Brain microvascular endothelial cell (primary cell): ENCODE measurements at regions not wholly inside any gene's neighbourhood (a gene's known extent, or its start where the extent isn't known, plus 50 kb on each side); places are given as distances from the start of the nearest gene placed in this dataset.

Experiments used
- DNase-seq: peaks from one replicate; pipeline ENCODE4 v3.0.0-alpha.2; 2020
- H3K27ac ChIP-seq: fragments of 250-450 bp; sonication (Bioruptor Pico); 2 replicates; pipeline ENCODE4 v1.5.1; 2020; ENCODE audit warnings: mild to moderate bottlenecking, moderate library complexity
- H3K27me3 ChIP-seq: fragments of 250-450 bp; sonication (Bioruptor Pico); replicated peaks from 2 replicates; pipeline ENCODE4 v1.5.1; 2020; ENCODE audit warnings: mild to moderate bottlenecking
- H3K36me3 ChIP-seq: fragments of 250-450 bp; sonication (Bioruptor Pico); replicated peaks from 2 replicates; pipeline ENCODE4 v1.5.1; 2020; ENCODE audit warnings: mild to moderate bottlenecking
- H3K4me3 ChIP-seq: 2 replicates; pipeline ENCODE4 v1.5.1; 2011; ENCODE audit warnings: low read depth, mild to moderate bottlenecking, control low read depth, low read length, moderate library complexity
- in situ Hi-C: cut with HindIII; loops from 2 replicates; pipeline ENCODE4 v1.10.0; 2017; ENCODE audit warnings: low sequenced_read_pairs, low pct_ligation_motif_present
- TF ChIP-seq, protein P1 (sequence below): IDR thresholded peaks from 2 replicates; pipeline ENCODE4 v1.5.1; 2011; ENCODE audit warnings: low read depth, mild to moderate bottlenecking, moderate library complexity, low read length, control low read depth, inconsistent platforms; ENCODE audit errors: missing control alignments

DNA sequence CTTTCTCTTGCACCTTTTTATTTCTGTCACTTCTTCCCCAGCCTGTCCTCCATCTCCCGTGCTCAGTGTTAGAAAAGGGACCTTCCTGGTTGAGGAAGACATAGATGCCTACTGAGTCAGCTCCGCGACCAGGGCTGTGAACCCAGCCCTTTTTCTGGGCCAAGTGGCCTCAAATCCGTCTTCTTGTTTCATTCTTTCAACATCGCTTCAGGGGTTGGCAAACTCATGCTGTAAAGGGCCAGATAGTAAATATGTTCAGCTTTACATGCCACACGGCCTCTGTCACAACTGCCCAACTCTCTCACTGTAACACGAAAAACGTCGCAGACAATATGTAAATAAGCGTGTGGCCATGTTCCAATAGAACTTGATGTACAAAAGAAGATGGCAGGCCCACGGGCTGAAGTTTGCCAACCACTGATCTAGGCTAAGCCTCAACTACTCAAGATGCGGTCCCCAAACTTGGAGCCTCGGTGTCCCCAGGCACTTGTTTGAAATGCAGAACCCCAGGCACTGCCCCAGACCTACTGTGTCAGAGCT, 338.4 kb downstream of the MN1 start:
- Histone ChIP-seq H3K27ac (no peak overlapping the region), H3K4me3 (no peak overlapping the region), H3K27me3 (no peaks in the 10 kb centered on the region), H3K36me3 (no peaks in the 10 kb centered on the region)
- in situ Hi-C loops: no loop called here
- TF ChIP-seq, protein P1, sequence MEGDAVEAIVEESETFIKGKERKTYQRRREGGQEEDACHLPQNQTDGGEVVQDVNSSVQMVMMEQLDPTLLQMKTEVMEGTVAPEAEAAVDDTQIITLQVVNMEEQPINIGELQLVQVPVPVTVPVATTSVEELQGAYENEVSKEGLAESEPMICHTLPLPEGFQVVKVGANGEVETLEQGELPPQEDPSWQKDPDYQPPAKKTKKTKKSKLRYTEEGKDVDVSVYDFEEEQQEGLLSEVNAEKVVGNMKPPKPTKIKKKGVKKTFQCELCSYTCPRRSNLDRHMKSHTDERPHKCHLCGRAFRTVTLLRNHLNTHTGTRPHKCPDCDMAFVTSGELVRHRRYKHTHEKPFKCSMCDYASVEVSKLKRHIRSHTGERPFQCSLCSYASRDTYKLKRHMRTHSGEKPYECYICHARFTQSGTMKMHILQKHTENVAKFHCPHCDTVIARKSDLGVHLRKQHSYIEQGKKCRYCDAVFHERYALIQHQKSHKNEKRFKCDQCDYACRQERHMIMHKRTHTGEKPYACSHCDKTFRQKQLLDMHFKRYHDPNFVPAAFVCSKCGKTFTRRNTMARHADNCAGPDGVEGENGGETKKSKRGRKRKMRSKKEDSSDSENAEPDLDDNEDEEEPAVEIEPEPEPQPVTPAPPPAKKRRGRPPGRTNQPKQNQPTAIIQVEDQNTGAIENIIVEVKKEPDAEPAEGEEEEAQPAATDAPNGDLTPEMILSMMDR: no peak
- no peak for DNase-seq

DNA sequence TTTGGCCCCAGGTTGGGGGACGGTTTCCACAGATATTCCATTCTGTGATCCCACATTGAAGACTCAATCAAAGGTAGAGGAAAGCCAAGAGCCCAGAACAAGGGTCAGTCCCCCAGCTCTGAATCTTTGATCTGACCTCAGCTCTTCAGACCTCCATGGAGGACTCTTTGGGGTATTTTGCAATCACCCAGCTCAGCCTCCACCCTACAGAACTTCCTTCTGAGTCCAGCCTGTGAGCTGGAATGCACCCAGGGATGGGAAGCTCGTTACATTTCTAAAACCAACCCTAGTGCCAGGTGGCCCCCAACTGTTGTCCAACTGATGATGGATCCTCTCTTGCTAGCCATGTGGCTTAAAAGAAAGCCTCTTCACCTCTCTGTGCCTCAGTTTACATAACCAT, 335.3 kb downstream of the MN1 start:
- no peak overlapping the region for H3K27ac ChIP-seq
- DNase-seq: no peak
- in situ Hi-C loops: no loop called here
- no peaks in the 10 kb centered on the region for H3K27me3 ChIP-seq
- H3K36me3 ChIP-seq: no peaks in the 10 kb centered on the region
- TF ChIP-seq, protein P1: no peak
- no peak overlapping the region for H3K4me3 ChIP-seq

DNA sequence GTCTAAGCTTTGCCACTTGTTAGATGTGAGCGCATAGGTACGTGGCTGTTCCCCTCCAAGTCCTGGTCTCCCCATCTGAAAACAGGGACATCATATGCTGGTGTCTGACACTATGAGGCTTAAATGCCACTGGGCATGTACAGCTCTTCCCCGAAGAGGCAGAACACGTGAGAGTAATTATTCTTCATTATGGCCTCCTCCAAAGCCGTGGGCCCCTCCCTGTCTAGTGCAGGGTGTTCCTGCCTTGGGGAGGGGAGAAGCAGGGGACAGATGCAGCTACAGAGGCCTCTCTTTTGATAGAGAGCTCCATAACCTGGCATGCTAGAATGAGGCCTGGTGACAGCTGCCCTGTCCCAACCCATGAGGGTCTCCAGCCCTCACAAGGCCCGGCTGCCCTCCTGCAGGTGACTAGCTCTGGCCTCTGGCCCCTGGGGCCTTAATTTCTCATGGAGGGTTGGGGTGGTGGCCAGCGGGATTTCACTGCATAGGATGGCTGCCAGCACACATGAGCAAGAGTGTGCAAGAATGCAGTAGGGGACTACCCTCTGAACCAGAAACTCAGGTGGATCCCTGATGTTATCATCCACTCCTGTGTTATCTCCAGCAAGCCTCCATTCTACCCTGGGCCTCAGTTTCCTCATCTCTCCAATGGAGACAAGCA, 334.6 kb downstream of the MN1 start:
- no peak for DNase-seq
- TF ChIP-seq, protein P1: no peak
- Histone ChIP-seq H3K27me3 (no peaks in the 10 kb centered on the region), H3K36me3 (no peaks in the 10 kb centered on the region), H3K27ac (no peak overlapping the region), H3K4me3 (no peak overlapping the region)
- in situ Hi-C loops: no loop called here

DNA sequence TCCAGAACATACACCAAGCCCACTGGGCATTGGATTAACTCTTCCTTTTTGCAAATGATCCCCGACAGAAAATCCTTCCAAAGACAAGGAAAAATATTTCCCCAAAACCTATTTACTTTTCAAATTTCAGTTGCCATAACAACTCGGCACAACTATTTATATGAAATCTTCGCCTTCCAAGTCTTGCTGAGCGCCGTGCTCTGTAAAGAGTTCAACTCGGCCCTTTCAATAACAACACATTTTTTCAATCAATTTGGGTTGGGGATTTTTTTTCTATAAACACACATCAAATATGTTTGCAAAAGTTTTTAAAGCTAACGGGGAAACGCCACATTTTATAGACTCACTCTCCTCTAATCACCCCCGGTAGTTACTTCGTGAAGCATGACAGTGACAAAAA, 333.8 kb downstream of the MN1 start:
- H3K4me3 ChIP-seq: no peak overlapping the region
- in situ Hi-C loops: no loop called here
- DNase-seq: no peak
- H3K27me3 ChIP-seq: no peaks in the 10 kb centered on the region
- H3K27ac ChIP-seq: no peak overlapping the region
- TF ChIP-seq, protein P1: no peak
- no peaks in the 10 kb centered on the region for H3K36me3 ChIP-seq

DNA sequence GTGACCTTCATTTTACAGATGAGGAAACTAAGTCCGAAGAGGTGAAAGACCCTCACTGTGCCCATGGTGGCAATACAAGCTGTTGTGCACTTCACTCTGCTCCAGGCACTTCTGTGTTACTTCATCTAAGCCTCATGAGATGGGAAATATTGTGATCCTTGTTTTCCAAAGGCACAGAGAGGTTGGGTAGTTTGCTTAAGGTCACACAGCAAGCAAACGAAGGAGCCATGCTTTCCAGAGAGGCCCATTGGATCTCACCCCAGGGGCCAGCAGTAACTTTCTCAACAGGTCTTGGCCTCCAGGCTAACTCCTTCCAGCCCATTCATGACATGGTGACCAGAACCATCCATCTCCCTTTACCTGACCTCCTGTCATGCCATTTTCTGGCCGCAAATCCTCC, 332.8 kb downstream of the MN1 start:
- in situ Hi-C loops: no loop called here
- TF ChIP-seq, protein P1: no peak

More for the DNA sequence above, 332.8 kb downstream of the MN1 start:
- DNase-seq: no peak
- H3K4me3 ChIP-seq: no peak overlapping the region
- no peaks in the 10 kb centered on the region for H3K27me3 ChIP-seq
- no peak overlapping the region for H3K27ac ChIP-seq
- H3K36me3 ChIP-seq: no peaks in the 10 kb centered on the region
